Activated T-cell treated with anti-CD3 and anti-CD28 coated beads for 24 hours (primary cell): ENCODE measurements at regions not wholly inside any gene's neighbourhood (a gene's known extent, or its start where the extent isn't known, plus 50 kb on each side); places are given as distances from the start of the nearest gene placed in this dataset.
"Not testable (repeated sequence)": the region's sequence is repeated elsewhere in the genome, so short reads cannot be mapped to it uniquely, and the experiment has no call there.

Experiments
- DNase-seq: peaks from one replicate; pipeline ENCODE4 v3.0.0-alpha.2; 2020; ENCODE audit warnings: low read depth

DNA sequence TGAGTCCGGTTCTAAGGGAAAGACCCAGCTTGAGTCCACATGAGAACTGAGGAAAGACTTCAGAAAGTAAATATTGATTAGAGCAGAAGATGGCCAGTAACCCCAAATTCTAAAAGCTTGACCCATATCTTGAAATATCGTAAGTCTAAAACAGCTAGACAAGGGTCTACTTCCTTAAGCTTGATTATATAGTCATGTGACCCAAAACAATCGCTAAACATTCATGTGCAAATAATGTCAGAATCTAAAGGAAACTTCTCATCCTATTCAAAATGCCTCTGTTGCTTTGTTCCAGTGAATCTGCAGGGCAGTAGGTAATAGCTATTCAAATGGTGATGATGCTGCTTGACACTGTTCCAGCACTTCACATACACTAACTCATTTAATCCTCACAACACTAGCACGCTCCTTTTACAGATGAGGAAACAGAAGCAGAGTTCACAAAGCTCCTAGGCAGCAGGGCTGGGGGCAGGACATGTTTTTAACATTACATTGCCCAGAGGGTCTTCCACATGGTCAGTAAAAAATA, 52.6 kb downstream of the TCF20 start:
- DNase-seq: no peak

DNA sequence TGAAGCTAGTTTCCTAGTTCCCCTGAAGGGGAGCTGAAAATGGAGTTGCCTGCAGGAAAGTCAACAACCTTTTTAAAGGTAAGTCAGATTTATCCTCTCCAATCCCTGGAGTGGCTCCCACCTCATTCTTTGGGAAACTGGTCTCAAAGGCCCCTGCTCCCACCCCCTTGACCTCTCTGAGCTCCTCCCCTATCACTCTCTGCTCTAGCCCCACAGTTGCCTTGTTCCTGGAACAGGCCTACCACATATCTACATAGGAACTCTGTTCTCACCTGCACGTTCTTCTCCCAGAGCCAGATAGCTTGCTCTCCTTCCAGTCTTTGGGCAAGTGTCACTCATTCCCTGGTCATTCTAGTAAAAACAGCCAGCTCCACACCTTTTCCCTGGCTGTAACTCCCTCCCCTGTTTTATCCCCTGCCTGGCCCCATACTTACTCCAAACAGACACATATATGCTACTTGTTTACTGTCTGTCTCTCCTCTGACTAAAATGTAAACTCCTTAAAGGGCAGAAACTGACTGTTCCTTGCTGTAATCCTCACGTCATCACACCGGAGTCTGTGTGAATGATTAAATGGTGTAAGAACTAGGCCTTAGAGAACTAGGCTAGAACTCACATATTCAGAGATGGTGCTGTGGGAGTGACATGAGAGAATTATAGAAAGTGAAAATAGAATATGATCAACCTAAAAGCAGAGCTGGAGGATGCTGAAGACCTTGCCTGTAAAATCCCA, 53.3 kb downstream of the TCF20 start:
- DNase-seq: no peak

DNA sequence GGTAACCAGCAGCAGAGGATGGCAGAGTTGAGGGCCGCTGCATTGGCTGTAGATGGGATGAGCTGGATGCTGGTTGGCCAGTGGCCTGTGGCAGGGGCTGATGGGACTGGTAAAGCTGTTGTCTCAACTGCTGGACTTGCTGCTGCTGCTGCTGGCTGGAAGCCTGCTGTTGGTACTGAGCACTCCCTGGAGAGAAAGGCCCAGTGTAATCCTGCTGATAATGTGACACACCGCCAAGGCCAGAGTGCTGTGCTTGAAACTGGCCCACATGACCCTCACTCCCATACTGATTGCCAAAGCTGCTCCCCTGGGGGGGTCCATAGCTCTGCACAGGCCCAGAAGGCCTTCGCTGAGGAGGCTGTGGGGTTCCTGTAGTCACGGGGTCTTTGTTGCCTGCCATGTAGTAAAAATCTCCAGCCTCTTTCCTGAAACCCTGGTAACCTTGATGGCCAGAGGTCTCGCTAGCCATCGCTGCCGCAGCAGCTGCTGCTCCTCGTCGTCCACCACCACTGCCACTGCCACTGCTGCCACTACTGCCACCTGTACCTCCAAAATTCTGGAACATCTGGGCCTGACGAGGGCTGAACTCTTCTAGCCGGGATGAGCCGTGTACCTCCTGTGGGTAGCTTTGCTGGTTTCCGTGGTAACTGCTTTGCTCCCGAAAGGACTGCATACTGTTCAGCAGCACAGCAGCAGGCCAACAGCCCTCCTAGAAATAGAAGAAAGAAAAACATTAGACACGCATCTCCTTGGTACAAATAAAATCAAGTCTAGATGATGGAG, 55.6 kb downstream of the TCF20 start:
- DNase-seq: no peak

DNA sequence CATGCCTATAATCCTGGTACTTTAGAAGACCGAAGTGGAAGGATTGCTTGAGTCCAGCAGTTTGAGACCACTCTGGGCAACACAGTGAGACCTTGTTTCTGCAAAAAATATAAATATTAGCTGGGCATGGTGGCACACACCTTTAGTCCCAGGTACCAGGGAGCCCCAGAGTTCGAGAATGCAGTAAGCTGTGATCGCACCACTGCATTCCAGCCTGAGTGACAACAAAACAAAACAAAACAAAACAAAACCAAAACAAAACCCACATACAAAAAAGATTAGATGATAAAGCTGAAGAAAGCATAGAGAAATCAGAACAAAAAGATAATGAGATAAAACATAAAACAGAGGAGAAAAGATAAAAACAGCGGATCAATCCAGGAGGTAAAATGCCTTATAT, 62.1 kb downstream of the TCF20 start:
- DNase-seq: no peak

DNA sequence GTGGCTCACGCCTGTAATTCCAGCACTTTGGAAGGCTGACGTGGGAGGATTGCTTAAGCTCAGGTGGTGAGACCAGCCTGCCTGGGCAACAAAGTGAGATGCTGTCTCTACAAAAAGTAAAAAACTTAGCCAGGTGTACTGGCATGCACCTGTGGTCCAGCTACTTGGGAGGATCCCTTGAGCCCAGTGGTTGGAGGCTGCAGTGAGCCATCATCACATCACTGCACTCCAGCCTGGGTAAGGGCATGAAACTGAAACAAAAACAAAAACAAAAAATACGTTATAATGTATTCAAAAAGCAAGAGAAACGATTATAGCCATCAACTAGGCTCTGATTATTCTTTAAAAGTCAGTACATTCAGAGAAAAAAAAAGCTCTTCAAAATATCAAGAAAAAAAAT, 62.5 kb downstream of the TCF20 start:
- DNase-seq: no peak

DNA sequence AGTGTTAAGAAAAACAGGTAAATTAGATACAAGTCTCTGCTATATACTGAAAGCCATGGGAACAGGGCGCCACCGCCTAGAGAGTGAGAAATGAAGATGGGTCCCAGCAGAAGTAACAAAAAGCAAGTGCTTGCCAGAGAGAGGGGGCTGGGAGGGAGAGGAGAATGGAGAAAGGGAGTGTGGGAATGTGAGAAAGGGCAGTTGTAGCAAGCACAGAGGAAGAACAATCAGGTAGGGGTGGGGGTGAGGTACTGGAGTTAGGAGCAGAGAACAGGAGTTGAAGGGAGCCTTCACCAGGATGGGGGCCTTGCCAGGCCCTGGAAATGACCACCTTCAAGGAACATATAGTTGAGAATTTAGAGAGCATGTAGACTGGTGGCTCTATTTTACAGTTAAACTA, 66.8 kb downstream of the TCF20 start:
- DNase-seq: no peak

DNA sequence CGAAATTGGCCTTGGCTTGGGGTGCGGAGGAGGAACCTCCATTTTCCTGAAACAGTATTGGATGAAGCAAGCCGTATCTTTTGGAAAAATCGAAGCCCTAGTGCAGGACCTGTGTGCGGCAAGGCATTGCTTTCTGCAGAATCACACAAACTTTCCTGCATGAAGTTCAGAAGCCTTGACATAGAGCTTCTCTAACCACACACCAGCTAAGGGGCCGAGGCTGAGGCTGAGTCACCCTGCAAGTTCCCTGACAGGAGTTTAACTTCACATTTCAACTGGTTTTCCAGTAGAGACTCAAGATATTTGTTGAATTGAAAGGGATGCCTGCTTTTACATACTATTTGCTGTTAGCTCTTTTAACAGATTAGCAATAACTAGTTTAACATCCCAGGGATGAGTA, 67.8 kb downstream of the TCF20 start:
- peak; percentile 49 for DNase-seq

DNA sequence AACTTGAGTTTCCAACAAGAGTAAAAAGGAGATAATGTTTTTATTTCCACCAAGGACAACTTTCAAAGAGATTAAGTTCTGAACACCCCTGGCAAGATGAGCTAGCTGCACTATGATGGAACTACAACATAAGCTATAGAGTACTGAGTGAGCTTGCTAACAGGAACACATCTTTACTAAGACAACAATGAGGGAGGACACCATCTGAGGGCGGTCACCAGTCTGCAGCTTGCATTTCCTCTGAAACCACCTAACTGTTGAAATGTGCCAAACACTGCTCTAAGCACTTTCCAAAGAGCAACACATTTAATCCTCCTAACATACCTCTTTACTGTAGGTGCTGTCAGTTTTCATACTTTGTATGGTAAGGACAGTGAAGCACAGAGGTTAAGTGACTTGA, 68.4 kb downstream of the TCF20 start:
- DNase-seq: no peak

DNA sequence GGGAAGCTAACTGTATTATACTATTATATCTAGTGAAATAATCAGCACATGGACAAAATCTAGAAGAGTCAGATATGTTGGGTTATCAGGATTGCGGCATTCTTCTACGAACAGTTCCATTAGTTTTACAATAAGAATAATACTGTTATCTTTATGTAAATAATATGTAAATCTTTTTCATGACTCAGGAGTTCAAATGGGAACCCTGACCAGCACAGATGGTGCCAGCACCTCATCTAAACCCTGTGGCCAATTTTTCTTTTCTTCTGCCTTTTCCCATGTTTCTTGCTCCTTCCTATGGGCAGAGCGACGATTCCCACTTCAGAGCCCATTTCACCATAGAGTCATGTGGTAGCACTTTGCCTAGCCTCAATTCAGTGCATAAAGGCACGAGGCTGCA, 68.4 kb upstream of the CYP2D6 start:
- no peak for DNase-seq

DNA sequence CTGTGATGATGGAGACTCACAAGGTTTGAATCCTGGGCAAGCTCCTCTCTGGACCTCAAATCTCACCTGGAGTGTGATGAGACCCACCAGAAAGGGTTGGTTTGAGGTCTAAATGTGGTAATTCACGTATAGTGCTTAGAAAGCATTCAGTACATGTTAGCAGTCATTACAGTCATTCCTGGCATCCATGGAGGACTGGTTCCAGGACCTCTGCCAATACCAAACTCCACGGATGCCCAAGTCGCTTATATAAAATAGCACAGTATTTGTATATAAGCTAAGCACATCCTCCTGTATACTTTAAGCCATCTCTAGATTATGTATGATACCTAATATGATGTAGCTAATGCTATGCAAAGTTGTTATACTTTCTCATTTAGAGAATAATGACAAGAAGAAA, 67.6 kb upstream of the CYP2D6 start:
- no peak for DNase-seq

DNA sequence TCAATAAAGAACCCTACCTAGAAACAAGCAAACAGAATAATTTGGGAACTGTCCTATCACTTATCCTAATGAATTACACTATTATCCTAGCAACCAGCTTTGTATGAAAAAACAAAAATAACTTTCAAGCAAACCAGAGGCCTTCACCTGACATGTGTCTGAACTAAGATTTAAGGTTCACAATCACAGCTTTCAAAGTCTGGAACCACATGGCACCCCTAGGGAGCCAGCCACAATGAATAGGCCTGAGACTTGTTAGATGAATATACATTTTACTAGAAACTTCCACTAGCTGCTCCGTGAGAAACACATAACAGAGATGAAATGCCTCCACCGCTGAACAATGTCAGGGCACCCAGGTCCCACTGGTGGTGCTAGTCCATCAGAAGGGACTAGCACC, 65.8 kb upstream of the CYP2D6 start:
- no peak for DNase-seq

DNA sequence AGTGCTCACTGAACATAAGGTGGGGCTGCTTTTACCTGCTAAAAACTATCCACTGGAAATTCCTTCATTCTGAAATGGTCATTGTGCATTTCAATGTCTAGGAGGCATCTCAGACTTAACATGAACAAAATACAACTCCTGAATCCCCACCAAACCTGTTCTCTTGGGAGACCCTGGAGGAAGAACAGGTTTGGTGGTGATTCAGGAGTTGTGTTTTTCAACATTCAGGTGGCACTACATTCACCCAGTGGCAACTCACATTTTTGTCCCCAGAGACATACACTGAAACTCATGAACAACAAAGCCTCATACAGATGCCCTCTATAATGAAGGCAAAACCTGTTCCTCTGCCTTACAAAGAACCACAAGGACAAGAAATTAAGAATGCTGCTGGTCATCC, 64.3 kb upstream of the CYP2D6 start:
- no peak for DNase-seq

DNA sequence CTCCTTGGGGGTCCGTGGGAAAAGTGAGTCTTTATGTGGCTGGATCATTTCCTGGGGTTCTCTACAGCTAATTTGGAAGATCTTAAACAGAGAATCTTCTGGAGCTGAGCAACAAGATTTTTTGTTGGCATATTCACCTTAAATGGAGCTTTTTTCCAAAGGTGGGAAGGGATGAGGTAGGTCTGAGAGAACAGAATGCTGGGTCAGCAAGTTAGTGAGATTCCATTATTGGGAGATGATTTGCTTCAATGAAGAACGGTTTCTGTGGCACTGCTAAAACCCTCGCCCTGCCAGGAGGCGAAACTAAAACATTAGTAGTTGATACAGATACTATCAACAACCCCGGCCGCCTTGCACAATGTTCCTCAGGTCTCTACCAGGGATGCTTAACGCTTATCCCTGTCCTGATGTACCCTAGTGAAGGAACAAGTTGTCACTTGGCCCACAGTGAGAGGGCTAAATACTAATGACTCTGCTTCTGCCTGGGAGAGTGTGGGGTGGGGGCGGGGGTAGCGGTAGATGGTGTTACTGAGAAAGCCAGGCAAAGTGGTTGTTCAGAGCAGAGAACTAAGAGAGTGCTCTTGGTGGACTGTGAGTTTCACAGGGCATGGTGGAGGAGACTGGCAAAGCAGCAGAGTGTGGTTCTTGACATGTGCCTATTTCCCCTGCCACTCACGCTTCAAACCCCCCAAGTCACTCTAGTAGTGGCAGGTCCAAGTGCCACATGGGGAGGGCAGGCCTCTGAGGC, 63.7 kb upstream of the CYP2D6 start:
- no peak for DNase-seq

DNA sequence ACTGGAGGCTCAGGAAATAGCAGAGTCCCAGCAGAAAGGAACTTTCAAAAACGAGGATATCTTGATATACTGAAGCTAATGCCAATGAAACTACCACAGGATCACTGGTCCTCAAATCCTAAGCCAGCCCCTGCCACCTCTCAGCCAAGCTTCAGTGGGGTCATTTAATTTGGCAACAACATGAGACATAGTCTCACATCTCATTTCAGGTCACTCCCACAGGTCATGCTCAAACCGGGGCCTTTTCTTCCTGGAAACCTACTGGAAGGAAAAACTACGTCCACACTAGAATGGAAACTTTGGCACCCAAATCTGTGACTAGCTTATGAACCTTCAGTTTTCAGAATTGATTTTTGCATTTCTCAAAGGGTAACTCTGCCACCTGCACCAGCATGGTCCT, 61.9 kb upstream of the CYP2D6 start:
- no peak for DNase-seq

DNA sequence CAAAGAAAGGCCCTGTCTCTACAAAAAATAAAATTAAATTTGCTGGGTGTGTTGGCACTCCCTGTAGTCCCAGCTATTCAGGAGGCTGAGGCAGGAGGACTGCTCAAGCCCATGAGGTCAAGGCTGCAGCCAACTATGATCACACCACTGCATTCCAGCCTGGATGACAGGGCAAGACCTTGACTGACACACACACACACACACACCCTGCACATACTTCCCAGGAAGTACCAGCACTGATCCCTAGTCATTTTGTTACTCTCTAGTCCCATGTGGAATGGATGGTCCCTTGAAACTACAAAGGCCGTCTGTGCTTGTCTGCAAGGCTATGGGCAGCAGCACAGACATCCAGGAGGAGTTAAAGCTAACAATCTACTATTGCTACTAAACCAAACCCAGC, 59.7 kb upstream of the CYP2D6 start:
- no peak for DNase-seq

DNA sequence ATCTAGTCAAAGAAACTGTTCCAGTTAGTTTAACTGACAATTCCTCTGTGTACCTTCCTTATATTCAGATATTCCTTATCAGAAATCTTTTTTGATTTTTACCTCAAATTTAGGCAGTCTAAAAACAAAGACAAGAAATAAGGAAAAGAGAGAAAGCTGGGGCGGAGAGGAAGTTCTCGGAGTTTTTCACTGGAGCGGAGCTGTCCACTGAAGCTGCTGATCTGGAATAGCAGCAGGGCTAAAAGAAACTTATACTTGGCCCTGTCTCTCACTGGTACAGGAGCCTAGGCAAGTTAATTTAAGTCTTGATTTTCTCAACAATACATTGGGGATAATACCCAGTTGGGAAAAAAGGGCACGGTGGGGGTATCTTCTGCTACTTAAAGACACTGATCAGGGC, 59.2 kb upstream of the CYP2D6 start:
- DNase-seq: no peak

DNA sequence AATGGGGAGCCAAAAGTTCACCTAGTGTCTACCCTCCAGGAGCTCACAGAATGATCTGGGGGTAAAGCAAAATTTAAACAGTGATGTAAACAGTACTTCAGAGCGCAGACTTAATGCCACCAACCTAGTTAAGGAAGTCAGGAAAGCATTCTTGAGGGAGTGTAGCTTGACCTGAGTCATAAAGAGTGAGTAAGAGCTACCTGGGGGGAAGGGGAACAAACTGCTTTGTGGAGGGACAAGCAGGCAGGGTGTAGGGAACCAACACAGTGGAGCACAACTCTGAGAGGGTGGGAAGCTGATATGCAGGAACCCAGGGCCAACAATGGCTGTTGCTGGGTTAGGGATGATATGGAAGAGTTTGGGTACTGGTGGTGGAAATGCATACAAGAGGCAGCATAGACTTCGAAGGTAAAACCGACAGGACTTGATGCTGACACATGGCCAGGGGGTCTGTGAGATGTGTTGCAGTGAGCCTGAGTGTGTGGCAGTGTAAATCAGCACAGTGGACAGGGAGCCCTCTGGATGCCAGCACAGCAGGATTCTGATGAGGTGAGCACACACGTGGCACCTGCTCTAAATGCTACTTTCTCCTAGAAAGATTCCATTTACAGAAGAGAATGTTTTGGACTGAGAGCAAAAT, 58.3 kb upstream of the CYP2D6 start:
- DNase-seq: no peak

DNA sequence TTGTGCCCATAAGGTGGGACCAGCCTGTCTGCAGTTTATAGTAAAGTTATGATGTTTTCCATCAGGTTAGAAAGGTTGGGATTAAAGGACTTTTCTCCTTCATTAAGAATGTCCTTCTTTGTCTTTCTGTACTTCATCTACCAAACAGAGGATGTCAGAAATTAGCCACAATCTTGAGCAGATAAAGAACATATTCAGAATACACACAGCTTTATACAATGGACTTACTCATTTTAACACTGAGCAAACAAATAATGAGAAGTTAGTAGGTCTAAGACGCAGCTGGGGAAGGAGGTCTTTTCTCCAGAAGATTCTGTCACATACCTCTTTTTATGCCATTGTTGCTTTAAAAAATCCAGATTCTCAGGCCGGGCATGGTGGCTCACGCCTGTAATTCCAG, 57.0 kb upstream of the CYP2D6 start:
- DNase-seq: no peak

DNA sequence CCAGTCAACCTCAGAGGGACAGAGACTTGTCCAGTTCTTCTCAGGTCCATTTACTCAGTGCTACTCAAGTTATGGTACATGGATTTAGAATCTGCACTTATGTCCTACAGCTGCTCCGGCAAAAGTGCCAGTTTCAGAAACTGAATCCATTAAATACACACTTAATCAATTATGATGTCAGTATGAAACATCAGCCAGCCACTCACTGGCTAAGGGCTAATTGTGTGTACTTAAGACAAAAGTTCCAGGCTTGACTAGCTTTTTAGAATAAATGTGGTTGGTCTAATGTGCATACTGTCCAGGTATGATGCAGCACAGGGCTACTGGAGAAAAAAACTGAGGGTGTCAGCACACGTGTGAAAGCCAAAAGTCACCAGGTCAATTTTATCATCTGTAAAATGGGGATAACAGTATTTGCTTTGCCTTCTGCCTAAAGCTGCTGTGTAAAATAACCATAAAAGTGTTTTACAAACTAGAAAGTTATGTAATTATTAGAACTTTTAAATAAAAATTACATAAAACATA, 55.4 kb upstream of the CYP2D6 start:
- DNase-seq: no peak

DNA sequence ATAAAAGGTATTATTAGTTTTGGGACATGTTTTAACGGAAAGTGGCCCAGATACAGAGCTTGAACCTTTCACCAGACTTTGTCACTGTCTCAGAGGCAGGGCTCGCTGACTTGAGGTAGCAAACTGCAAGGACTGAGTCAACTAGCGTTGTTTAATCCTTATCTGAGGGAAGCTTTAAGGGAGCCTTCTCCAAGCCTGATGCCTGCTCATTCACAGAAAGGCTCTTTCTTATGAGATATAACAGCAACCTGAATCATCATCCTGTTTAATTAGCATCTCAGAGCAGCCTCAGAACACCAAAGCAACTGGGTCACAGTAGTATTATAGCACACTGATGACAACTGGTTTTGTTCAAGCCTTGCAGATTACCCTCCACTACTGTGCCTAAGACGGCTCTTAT, 54.2 kb upstream of the CYP2D6 start:
- DNase-seq: no peak

DNA sequence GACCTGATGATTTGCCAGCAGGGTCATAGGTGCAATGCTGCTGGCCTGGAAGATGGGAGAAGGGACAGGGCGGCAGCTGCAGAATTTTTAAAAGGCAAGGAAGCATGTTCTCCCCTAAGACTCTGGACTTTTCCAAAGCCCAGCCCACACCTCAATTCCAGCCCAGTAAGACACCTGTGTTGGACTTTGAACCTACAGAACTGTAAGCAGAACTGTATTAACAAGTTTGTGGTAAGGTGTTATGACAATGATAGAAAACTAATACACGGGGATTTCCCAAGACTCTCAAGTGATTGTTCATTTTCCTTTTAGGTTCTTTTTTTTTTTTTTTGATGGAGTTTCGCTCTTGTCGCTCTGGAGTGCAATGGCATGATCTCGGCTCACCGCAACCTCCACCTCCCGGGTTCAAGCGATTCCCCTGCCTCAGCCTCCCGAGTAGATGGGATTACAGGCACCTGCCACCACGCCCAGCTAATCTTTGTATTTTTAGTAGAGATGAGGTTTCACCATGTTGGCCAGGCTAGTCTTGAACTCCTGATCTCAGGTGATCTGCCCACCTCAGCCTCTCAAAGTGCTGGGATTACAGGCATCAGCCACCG, 53.0 kb upstream of the CYP2D6 start:
- DNase-seq: not testable (repeated sequence)

DNA sequence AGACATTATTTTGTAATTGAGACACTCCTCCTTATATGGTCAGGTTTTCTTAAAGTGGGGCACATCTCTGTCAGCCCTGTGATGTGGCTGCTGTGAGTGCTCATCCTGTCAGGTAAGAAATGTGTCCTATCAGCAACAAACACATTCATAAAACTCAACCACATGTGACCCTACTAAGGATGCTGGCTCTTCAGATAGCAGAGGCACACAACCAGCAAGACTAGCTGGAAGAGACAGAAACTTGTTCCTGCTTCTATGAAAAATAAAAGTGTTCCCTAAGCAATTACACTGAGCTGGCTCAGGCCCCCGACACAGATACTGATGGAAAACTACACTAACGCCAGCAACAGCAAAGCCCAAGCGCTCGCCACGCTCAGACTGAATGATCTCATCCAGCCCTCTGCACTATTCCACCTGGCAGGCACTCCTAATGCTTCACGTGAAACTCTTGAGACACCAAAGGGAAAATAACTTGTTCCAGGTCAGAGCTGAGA, 49.8 kb upstream of the CYP2D6 start:
- DNase-seq: no peak
